DND-41 (cell line): ENCODE measurements at regions not wholly inside any gene's neighbourhood (a gene's known extent, or its start where the extent isn't known, plus 50 kb on each side); places are given as distances from the start of the nearest gene placed in this dataset.

ENCODE experiments used
- CTCF ChIP-seq: IDR thresholded peaks from 2 replicates; pipeline ENCODE4 v1.5.1; 2012; ENCODE audit warnings: borderline replicate concordance, low read length, moderate library complexity, mild to moderate bottlenecking; ENCODE audit not compliant: poor library complexity, severe bottlenecking; ENCODE audit errors: extremely low read depth
- EZH2 ChIP-seq: IDR thresholded peaks from 3 replicates; pipeline ENCODE4 v1.6.1; 2012; ENCODE audit warnings: borderline replicate concordance, low read depth, mild to moderate bottlenecking, moderate library complexity, low read length, inconsistent platforms; ENCODE audit not compliant: severe bottlenecking

GRCh38 chr1:239844833-239845232 is 246.8 kb upstream of the FMN2 start:
- TF ChIP-seq CTCF = no peak
- TF ChIP-seq EZH2 = no peak
